Upper lobe of left lung (tissue), 6 donors: ENCODE measurements at regions not wholly inside any gene's neighbourhood (a gene's known extent, or its start where the extent isn't known, plus 50 kb on each side); places are given as distances from the start of the nearest gene placed in this dataset.

Experiments used
- ATAC-seq, 2 donors: fragments of 200-7000 bp; cut with Tn5 transposase; one replicate each; pipeline ENCODE4 v1.9.1; 2022; ENCODE audit warnings: mild to moderate bottlenecking in 2 of 2, moderate library complexity in 2 of 2; ENCODE audit not compliant: low FRiP score in 2 of 2
- DNase-seq, 2 donors: peaks; one replicate each; pipeline ENCODE4 v3.0.0-alpha.2; 2019 to 2020
- H3K27ac ChIP-seq, 4 donors: fragments of 200-600 bp; sonication (generic); one replicate each; pipeline ENCODE4 v1.5.1; 2016 to 2019
- H3K27me3 ChIP-seq, 4 donors: fragments of 200-600 bp; sonication (generic); one replicate each; pipeline ENCODE4 v1.5.1; 2017 to 2019
- H3K36me3 ChIP-seq, 4 donors: fragments of 200-600 bp; sonication (generic); one replicate each; pipeline ENCODE4 v1.5.1; 2016 to 2019
- H3K4me1 ChIP-seq, 4 donors: fragments of 200-600 bp; sonication (generic); one replicate each; pipeline ENCODE4 v1.5.1; 2018 to 2019
- H3K4me3 ChIP-seq, 4 donors: fragments of 200-600 bp; sonication (generic); one replicate each; pipeline ENCODE4 v1.5.1; 2017 to 2019; ENCODE audit warnings: mild to moderate bottlenecking in 2 of 4, moderate library complexity in 1 of 4
- H3K9me3 ChIP-seq, 4 donors: fragments of 200-600 bp; sonication (generic); one replicate each; pipeline ENCODE4 v1.5.1; 2018 to 2019
- EP300 ChIP-seq, 4 donors: sonication (generic); formaldehyde crosslinking; IDR thresholded peaks; one replicate each; pipeline ENCODE4 v1.5.1; 2017; ENCODE audit warnings: antibody characterized with exemption in 4 of 4, control low read depth in 2 of 4
- POLR2A ChIP-seq, 4 donors: fragments of 450-650 bp; IDR thresholded peaks; one replicate each; pipeline ENCODE4 v1.5.1; 2016 to 2017; ENCODE audit warnings: antibody characterized with exemption in 4 of 4, mild to moderate bottlenecking in 2 of 4
- POLR2AphosphoS5 ChIP-seq, 2 donors: sonication (generic); formaldehyde crosslinking; IDR thresholded peaks; one replicate each; pipeline ENCODE4 v1.5.1; 2017; ENCODE audit warnings: antibody characterized with exemption in 2 of 2
- WGBS, 2 donors: methylation state at CpG; one replicate each; pipeline ENCODE4 v1.1.5; 2017 to 2018; 5-methylcytosine and 5-hydroxymethylcytosine counted together
- TF ChIP-seq, protein P1 (sequence below), 6 experiments: fragments of 450-650 bp in 4 of 6; fragments of 200-600 bp in 2 of 6; sonication (generic) in 2 of 6; IDR thresholded peaks; one replicate each; pipeline ENCODE4 v1.5.1; 2016 to 2019; ENCODE audit warnings: antibody characterized with exemption in 6 of 6
- donor health status: DM: no; HTN: no; CAD: no; lungs with moderate emphysema.
- donor health status: DM: no; HTN: yes; CAD: no; lungs with severe emphysema.

DNA sequence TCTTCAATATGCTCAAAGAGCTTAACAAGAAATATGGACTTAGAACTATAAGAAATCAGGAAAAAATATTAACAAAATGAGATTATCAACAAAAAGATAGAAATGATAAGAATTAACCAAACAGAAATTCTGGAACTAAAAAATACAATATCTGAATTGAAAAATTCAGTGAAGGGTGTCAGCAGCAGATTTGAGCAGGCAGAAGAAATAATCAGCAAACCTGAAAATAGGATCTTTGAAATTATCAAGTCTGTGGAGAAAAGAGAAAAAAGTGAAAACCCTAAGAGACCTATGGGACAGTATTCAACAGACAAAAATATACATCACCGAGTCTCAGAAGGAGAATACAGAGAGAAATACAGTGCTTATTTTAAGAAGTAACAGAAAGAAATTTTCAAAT is 877.8 kb upstream of the AGA start:
- WGBS, 2 donors, result 81 to 95% methylated on average over 1 of the region's 1 CpG
- DNase-seq (no peak), ATAC-seq (no peak)
- Histone ChIP-seq H3K27me3 (no peaks in the 10 kb centered on the region), H3K27ac (no peak overlapping the region), H3K36me3 (no peaks in the 10 kb centered on the region), H3K9me3 (peaks cover 0 to 13% (median 2%) of the 10 kb centered on the region in 4 donors), H3K4me1 (no peaks in the 10 kb centered on the region), H3K4me3 (no peak overlapping the region)
- TF ChIP-seq POLR2AphosphoS5 (IDR thresholded peaks at IDR 0.05) (no peak), POLR2A (IDR thresholded peaks at IDR 0.05) (no peak), EP300 (IDR thresholded peaks at IDR 0.05) (no peak)
- TF ChIP-seq, protein P1, sequence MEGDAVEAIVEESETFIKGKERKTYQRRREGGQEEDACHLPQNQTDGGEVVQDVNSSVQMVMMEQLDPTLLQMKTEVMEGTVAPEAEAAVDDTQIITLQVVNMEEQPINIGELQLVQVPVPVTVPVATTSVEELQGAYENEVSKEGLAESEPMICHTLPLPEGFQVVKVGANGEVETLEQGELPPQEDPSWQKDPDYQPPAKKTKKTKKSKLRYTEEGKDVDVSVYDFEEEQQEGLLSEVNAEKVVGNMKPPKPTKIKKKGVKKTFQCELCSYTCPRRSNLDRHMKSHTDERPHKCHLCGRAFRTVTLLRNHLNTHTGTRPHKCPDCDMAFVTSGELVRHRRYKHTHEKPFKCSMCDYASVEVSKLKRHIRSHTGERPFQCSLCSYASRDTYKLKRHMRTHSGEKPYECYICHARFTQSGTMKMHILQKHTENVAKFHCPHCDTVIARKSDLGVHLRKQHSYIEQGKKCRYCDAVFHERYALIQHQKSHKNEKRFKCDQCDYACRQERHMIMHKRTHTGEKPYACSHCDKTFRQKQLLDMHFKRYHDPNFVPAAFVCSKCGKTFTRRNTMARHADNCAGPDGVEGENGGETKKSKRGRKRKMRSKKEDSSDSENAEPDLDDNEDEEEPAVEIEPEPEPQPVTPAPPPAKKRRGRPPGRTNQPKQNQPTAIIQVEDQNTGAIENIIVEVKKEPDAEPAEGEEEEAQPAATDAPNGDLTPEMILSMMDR (IDR thresholded peaks at IDR 0.05), result no peak

DNA sequence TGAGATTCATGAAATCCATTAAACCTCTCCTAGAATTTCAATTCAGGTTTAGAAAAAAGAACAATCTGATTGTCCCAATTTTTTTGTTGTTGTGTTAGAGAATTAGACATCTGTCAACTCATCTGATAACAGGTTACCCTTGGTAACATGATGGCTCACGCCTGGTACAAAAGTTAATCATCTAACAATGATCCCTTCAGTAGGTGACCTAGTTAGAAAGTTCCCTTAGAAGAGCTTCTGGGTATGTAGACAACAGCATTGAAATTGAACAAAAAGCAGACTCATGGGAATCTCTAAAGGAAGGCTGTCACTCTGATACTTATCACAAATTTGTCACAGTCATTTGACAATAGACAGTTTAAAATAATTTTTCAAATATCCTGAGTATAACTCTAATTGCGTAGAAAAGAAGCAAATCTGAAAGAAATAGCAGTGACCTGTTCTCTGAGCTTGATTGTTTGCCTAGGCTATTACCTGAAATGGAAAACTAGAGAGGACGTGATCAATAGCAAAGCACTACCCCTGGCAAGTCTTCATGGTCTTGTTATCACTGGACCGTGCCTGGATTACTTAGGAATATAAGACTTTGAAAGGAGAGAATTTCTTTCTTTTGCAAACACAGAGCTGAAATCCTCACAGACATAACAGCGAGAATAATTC is 880.4 kb upstream of the AGA start:
- DNase-seq, result no peak
- Histone ChIP-seq H3K4me1 (no peaks in the 10 kb centered on the region), H3K27ac (no peak overlapping the region), H3K9me3 (peaks cover 0 to 13% (median 2%) of the 10 kb centered on the region in 4 donors), H3K36me3 (no peaks in the 10 kb centered on the region), H3K4me3 (no peak overlapping the region), H3K27me3 (no peaks in the 10 kb centered on the region)
- 80% methylated on average over 5 of the region's 5 CpGs for WGBS, 2 donors
- TF ChIP-seq POLR2AphosphoS5 (IDR thresholded peaks at IDR 0.05) (no peak), POLR2A (IDR thresholded peaks at IDR 0.05) (no peak), EP300 (IDR thresholded peaks at IDR 0.05) (no peak)
- TF ChIP-seq, protein P1 (IDR thresholded peaks at IDR 0.05), result no peak
- ATAC-seq, result no peak

DNA sequence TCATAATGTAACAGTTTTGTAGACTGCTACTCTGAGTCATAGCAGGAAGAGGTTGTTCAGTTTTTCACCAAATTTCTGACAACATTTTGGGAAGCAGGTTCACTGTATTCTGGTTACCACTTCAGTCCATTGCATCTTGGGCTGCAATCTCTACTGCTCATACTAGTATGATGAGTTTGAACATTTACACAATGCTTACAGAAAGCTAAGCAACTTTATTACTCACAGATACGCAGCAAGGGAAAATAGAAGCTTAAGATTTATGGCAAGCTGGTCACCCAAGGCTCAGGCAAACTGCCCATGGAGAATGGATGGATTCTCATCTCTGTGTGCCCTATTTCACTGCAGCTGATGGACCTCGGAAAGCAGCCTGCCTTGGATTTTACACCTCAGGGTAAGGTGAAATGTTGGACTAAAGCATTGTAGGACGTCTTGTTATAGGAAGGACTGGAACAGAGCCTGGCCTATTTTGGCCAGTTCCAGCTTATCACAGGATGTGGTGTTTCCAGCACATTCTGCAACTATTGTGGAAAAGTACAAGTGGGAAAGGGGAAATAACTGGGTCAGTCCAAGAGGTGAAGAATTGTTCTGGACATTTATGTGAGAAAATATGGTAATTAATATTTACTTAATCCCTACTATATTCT is 887.1 kb upstream of the AGA start:
- WGBS, 2 donors, result 68 to 69% methylated on average over 3 of the region's 3 CpGs
- H3K27ac ChIP-seq, result no peak overlapping the region
- no peaks in the 10 kb centered on the region for H3K9me3 ChIP-seq
- H3K27me3 ChIP-seq, result no peaks in the 10 kb centered on the region
- no peak for DNase-seq
- H3K36me3 ChIP-seq, result no peaks in the 10 kb centered on the region
- TF ChIP-seq, protein P1 (IDR thresholded peaks at IDR 0.05), result no peak
- TF ChIP-seq POLR2A (IDR thresholded peaks at IDR 0.05) (no peak), EP300 (IDR thresholded peaks at IDR 0.05) (no peak), POLR2AphosphoS5 (IDR thresholded peaks at IDR 0.05) (no peak)
- ATAC-seq, result no peak
- H3K4me1 ChIP-seq, result no peaks in the 10 kb centered on the region
- H3K4me3 ChIP-seq, result no peak overlapping the region

DNA sequence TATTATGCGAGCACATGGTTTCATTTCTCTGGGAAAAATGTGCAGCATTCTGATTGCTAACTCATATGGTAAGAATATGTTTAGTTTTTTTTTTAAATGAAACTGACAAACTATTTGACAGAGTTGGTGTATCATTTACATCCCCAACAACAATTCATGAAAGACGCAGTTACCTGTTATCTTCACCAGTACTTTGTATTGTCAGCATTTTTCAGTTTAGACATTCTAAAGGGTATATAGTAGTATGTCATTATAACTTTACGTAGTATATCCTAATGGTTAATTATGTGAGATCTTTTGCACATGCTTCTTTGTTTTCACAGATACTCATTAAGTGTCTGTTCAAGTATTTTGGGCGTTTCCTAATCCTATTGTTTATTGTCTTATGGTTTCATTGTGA is 891.1 kb upstream of the AGA start:
- DNase-seq, result no peak
- H3K36me3 ChIP-seq, result no peaks in the 10 kb centered on the region
- H3K4me3 ChIP-seq, result no peak overlapping the region
- no peaks in the 10 kb centered on the region for H3K27me3 ChIP-seq
- ATAC-seq, result no peak
- H3K27ac ChIP-seq, result no peak overlapping the region
- H3K9me3 ChIP-seq, result peaks cover 0 to 3% (median 0%) of the 10 kb centered on the region in 4 donors
- 75 to 79% methylated on average over 4 of the region's 4 CpGs for WGBS, 2 donors
- TF ChIP-seq POLR2AphosphoS5 (IDR thresholded peaks at IDR 0.05) (no peak), EP300 (IDR thresholded peaks at IDR 0.05) (no peak), POLR2A (IDR thresholded peaks at IDR 0.05) (no peak)
- TF ChIP-seq, protein P1 (IDR thresholded peaks at IDR 0.05), result no peak
- H3K4me1 ChIP-seq, result no peaks in the 10 kb centered on the region

GRCh38 chr4:178339769-178340168 is 897.5 kb upstream of the AGA start:
- no peaks in the 10 kb centered on the region for H3K4me1 ChIP-seq
- H3K9me3 ChIP-seq, result peaks cover 0 to 3% (median 0%) of the 10 kb centered on the region in 4 donors
- TF ChIP-seq, protein P1 (IDR thresholded peaks at IDR 0.05), result no peak
- TF ChIP-seq EP300 (IDR thresholded peaks at IDR 0.05), result no peak
- TF ChIP-seq POLR2AphosphoS5 (IDR thresholded peaks at IDR 0.05), result no peak
- no peak for TF ChIP-seq POLR2A (IDR thresholded peaks at IDR 0.05)
- H3K27me3 ChIP-seq, result no peaks in the 10 kb centered on the region
- no peak for ATAC-seq
- H3K4me3 ChIP-seq, result no peak overlapping the region
- H3K27ac ChIP-seq, result no peak overlapping the region
- no peaks in the 10 kb centered on the region for H3K36me3 ChIP-seq
- no peak for DNase-seq
